Esophagus squamous epithelium (tissue), 5 donors: ENCODE measurements at regions not wholly inside any gene's neighbourhood (a gene's known extent, or its start where the extent isn't known, plus 50 kb on each side); places are given as distances from the start of the nearest gene placed in this dataset.

ENCODE experiments used
- DNase-seq: peaks from one replicate; lab custom pipeline; 2025; lab: John Stamatoyannopoulos, UW
- H3K27ac ChIP-seq, 4 donors: fragments of 200-600 bp; sonication (generic); one replicate each; pipeline ENCODE4 v1.5.1; 2016 to 2019; ENCODE audit warnings: mild to moderate bottlenecking in 1 of 4
- H3K27me3 ChIP-seq, 4 donors: fragments of 200-600 bp; sonication (generic); 1 replicate in 3 of 4; 2 replicates in 1 of 4; pipeline versions ENCODE4 v1.5.1 to v1.6.0; 2017 to 2021; ENCODE audit warnings: antibody characterized with exemption in 1 of 4
- H3K36me3 ChIP-seq, 3 donors: fragments of 200-600 bp; sonication (generic); one replicate each; pipeline ENCODE4 v1.5.1; 2016 to 2019
- H3K4me1 ChIP-seq, 3 donors: fragments of 200-600 bp; sonication (generic); one replicate each; pipeline ENCODE4 v1.5.1; 2017 to 2019
- H3K4me3 ChIP-seq, 4 donors: fragments of 200-600 bp; sonication (generic); 1 replicate in 3 of 4; 2 replicates in 1 of 4; pipeline ENCODE4 v1.5.1; 2016 to 2019; ENCODE audit warnings: mild to moderate bottlenecking in 2 of 4, moderate library complexity in 1 of 4
- H3K9me3 ChIP-seq, 3 donors: fragments of 200-600 bp; sonication (generic); one replicate each; pipeline ENCODE4 v1.5.1; 2016 to 2019
- POLR2A ChIP-seq, 4 donors: fragments of 450-650 bp; IDR thresholded peaks; one replicate each; pipeline ENCODE4 v1.6.1; 2017; ENCODE audit warnings: antibody characterized with exemption in 4 of 4, mild to moderate bottlenecking in 4 of 4, moderate library complexity in 3 of 4
- WGBS, 2 donors: methylation state at CpG; one replicate each; pipeline ENCODE4 v1.1.5; 2018; 5-methylcytosine and 5-hydroxymethylcytosine counted together
- intact Hi-C: fragments of 100-400 bp; cut with DNase I; formaldehyde crosslinking; loops from one replicate; pipeline ENCODE4 v1.15.0; 2022
- TF ChIP-seq, protein P1 (sequence below), 6 experiments: fragments of 450-650 bp in 4 of 6; fragments of 200-600 bp in 2 of 6; sonication (generic) in 2 of 6; IDR thresholded peaks; one replicate each; pipeline ENCODE4 v1.5.1; 2016 to 2019; ENCODE audit warnings: antibody characterized with exemption in 6 of 6, mild to moderate bottlenecking in 4 of 6, moderate library complexity in 4 of 6
- donor health status: DM: yes; HTN: yes; CAD: no.

DNA sequence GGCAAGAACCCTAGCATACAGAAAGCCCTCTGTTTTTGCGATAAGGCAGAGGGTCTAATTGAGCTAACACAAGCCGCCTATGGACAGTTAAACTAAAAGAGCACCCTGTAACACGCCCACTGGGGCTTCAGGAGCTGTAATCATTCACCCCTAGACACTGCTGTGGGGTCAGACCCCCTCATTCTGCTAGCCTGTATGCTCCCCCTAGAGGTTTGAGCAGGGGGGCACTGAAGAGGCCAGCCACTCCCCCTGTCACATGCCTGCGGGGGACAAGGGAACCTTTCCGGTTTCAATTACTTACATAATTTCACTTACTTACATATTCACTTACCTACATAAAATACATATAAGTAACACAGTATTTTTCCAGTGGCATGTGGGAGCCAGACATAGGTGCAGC, 469.5 kb upstream of the FAM241A start:
- Histone ChIP-seq H3K4me3 (no peak overlapping the region), H3K27me3 (no peaks in the 10 kb centered on the region), H3K36me3 (no peaks in the 10 kb centered on the region), H3K4me1 (no peaks in the 10 kb centered on the region), H3K9me3 (no peaks in the 10 kb centered on the region), H3K27ac (no peak overlapping the region)
- no peak for DNase-seq
- TF ChIP-seq POLR2A (IDR thresholded peaks at IDR 0.05), result no peak
- intact Hi-C loops, result no loop called here
- WGBS, 2 donors, result 86 to 94% methylated on average over 4 of the region's 5 CpGs

DNA sequence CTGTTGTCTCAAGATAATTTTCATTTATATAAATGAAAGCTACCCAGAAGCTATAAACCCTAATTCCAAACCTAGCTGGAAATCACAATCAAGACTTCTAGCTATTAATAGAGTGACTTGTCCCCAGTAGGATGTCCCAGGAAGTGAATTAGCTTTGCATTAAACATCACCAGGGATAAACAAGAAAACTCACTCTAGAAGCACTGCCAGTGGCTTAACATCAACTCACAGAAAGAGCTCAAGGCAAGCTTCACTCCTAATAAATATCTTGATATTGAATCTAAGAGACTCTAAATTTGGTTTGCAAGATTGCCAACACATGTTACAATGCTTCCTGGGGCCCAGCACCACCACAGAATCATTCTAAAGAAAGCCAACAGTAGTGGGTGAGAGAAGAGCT, 468.7 kb upstream of the FAM241A start:
- DNase-seq, result no peak
- no peak for TF ChIP-seq POLR2A (IDR thresholded peaks at IDR 0.05)
- TF ChIP-seq, protein P1, sequence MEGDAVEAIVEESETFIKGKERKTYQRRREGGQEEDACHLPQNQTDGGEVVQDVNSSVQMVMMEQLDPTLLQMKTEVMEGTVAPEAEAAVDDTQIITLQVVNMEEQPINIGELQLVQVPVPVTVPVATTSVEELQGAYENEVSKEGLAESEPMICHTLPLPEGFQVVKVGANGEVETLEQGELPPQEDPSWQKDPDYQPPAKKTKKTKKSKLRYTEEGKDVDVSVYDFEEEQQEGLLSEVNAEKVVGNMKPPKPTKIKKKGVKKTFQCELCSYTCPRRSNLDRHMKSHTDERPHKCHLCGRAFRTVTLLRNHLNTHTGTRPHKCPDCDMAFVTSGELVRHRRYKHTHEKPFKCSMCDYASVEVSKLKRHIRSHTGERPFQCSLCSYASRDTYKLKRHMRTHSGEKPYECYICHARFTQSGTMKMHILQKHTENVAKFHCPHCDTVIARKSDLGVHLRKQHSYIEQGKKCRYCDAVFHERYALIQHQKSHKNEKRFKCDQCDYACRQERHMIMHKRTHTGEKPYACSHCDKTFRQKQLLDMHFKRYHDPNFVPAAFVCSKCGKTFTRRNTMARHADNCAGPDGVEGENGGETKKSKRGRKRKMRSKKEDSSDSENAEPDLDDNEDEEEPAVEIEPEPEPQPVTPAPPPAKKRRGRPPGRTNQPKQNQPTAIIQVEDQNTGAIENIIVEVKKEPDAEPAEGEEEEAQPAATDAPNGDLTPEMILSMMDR (IDR thresholded peaks at IDR 0.05), result no peak
- Histone ChIP-seq H3K4me1 (no peaks in the 10 kb centered on the region), H3K9me3 (no peaks in the 10 kb centered on the region), H3K27ac (no peak overlapping the region), H3K36me3 (no peaks in the 10 kb centered on the region), H3K27me3 (no peaks in the 10 kb centered on the region), H3K4me3 (no peak overlapping the region)
- intact Hi-C loops, result no loop called here

DNA sequence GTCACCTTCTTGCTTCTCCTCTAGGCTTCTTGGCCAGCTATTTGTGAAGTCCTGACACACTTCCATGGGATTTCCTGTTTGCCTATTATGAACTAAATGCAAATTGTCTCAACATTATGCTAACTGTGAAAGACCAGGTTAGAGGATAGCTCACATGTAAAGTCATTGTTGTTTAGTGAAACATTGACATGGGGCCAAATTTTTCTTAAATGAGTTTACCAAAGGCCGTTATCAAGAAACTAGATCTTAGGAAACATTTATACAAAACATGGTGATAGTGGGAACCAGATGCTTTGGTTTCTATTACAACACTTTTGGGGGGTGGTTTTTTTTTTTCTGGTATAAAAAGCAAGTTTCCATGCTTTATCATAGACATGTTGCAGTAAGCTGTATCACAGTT, 466.8 kb upstream of the FAM241A start:
- H3K36me3 ChIP-seq, result no peaks in the 10 kb centered on the region
- no peaks in the 10 kb centered on the region for H3K9me3 ChIP-seq
- TF ChIP-seq, protein P1 (IDR thresholded peaks at IDR 0.05), result no peak
- TF ChIP-seq POLR2A (IDR thresholded peaks at IDR 0.05), result no peak
- no peak for DNase-seq
- H3K4me3 ChIP-seq, result no peak overlapping the region
- 18 to 24% methylated on average over 1 of the region's 1 CpG for WGBS, 2 donors
- intact Hi-C loops, result no loop called here
- no peaks in the 10 kb centered on the region for H3K27me3 ChIP-seq
- no peak overlapping the region for H3K27ac ChIP-seq
- H3K4me1 ChIP-seq, result no peaks in the 10 kb centered on the region

DNA sequence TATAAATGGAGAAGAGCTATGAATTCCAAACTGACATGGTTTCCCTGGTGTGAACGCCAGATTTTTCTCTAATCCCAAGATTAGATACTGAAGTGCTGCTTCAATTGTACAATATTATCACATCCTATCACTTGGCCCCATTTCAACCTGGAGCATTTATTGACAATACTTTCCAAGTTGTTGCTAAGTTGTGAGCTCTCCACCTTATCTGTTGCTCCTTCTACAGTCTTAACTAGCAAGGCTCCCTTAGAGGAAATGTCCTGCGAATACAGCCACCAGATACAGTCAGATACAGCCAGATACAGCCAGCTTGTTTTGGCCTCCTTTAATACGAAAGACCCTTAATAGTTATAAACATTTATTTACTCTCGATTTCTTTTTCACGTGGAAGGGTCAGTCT, 466.3 kb upstream of the FAM241A start:
- intact Hi-C loops, result no loop called here
- TF ChIP-seq POLR2A (IDR thresholded peaks at IDR 0.05), result no peak
- TF ChIP-seq, protein P1 (IDR thresholded peaks at IDR 0.05), result no peak
- WGBS, 2 donors, result 63 to 66% methylated on average over 5 of the region's 5 CpGs

DNA sequence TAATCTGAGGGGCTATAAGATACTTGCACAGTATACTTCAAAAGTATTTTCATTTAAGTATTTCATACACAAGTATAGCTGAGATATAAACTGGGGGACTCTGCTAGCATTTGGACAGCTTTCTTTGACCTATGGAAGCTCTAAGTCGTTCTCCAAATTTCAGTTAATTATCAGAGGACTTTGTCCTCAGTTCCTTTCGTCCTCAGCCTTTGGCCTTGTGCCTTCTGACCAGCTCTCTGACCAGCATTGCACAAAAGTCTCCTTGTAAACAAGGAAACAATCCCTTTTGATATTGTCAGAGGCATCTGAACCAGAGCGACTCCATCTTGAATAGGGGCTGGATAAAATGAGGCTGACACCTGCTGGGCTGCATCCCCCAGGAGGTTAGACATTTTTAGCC, 464.0 kb upstream of the FAM241A start:
- Histone ChIP-seq H3K4me3 (no peak overlapping the region), H3K4me1 (no peaks in the 10 kb centered on the region), H3K36me3 (no peaks in the 10 kb centered on the region), H3K9me3 (no peaks in the 10 kb centered on the region), H3K27ac (no peak overlapping the region), H3K27me3 (no peaks in the 10 kb centered on the region)
- 73% methylated on average over 3 of the region's 3 CpGs for WGBS, 2 donors
- intact Hi-C loops, result no loop called here
- no peak for DNase-seq
- TF ChIP-seq POLR2A (IDR thresholded peaks at IDR 0.05), result no peak
- TF ChIP-seq, protein P1 (IDR thresholded peaks at IDR 0.05), result no peak

More for the DNA sequence above, 466.3 kb upstream of the FAM241A start:
- no peaks in the 10 kb centered on the region for H3K9me3 ChIP-seq
- no peaks in the 10 kb centered on the region for H3K36me3 ChIP-seq
- no peaks in the 10 kb centered on the region for H3K4me1 ChIP-seq
- no peak for DNase-seq
- H3K27me3 ChIP-seq, result no peaks in the 10 kb centered on the region
- H3K4me3 ChIP-seq, result no peak overlapping the region
- no peak overlapping the region for H3K27ac ChIP-seq

DNA sequence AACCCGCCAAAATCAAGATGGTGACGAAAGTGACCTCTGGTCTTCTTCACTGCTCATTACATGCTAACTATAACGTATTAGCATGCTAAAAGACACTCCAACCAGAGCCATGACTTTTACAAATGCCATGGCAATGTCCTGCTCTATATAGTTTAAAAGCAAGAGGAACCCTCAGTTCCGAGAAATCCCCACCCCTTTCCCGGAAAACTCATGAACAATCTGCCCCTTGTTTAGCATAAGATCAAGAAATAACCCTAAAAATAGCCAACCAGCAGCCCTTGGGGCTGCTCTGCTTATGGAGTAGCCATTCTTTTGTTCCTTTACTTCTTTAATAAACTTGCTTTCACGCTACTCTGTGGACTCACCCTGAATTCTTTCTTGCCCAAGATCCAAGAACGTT, 463.5 kb upstream of the FAM241A start:
- H3K27ac ChIP-seq, result no peak overlapping the region
- H3K9me3 ChIP-seq, result no peaks in the 10 kb centered on the region
- intact Hi-C loops, result no loop called here
- no peak for DNase-seq
- TF ChIP-seq, protein P1 (IDR thresholded peaks at IDR 0.05), result no peak
- TF ChIP-seq POLR2A (IDR thresholded peaks at IDR 0.05), result no peak
- H3K27me3 ChIP-seq, result no peaks in the 10 kb centered on the region
- H3K36me3 ChIP-seq, result no peaks in the 10 kb centered on the region
- no peaks in the 10 kb centered on the region for H3K4me1 ChIP-seq
- no peak overlapping the region for H3K4me3 ChIP-seq
- WGBS, 2 donors, result 79 to 85% methylated on average over 7 of the region's 7 CpGs
